Stomach (tissue), 4 donors: ENCODE measurements at regions not wholly inside any gene's neighbourhood (a gene's known extent, or its start where the extent isn't known, plus 50 kb on each side); places are given as distances from the start of the nearest gene placed in this dataset.

Source experiments
- EP300 ChIP-seq: sonication (generic); formaldehyde crosslinking; IDR thresholded peaks from one replicate; pipeline ENCODE4 v1.6.1; 2017; ENCODE audit warnings: antibody characterized with exemption
- POLR2A ChIP-seq, 4 donors: fragments of 450-650 bp; IDR thresholded peaks; one replicate each; pipeline ENCODE4 v1.6.1; 2016; ENCODE audit warnings: antibody characterized with exemption in 4 of 4, control low read depth in 2 of 4, mild to moderate bottlenecking in 1 of 4, moderate library complexity in 1 of 4
- POLR2AphosphoS5 ChIP-seq, 3 donors: sonication (generic); formaldehyde crosslinking; IDR thresholded peaks; one replicate each; pipeline ENCODE4 v1.6.1; 2016; ENCODE audit warnings: antibody characterized with exemption in 3 of 3
- TF ChIP-seq, protein P1 (sequence below), 7 experiments: fragments of 450-650 bp in 4 of 7; fragments of 200-600 bp in 3 of 7; sonication (generic) in 3 of 7; IDR thresholded peaks; one replicate each; pipeline ENCODE4 v1.5.1; 2016 to 2019; ENCODE audit warnings: antibody characterized with exemption in 7 of 7, control low read depth in 2 of 7, mild to moderate bottlenecking in 1 of 7

DNA sequence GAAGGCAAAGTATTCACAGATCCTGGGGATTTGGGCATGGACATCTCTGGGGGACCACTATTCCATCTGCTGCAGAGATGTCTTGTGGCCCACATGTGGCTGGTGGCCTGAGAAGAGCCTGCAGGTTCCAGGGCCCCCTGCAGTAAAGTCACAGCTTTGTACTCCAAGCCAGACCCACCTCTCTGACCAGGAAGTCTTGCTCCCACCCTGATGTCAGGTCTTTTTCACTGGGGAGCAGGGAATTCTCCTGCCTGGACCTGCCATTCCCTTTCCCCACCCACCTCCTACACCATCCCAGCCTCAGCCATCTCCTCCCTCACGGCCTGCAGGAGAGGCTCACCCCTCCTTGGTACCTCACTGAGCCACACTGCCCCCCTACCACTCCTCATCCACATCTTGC, 211.8 kb downstream of the SMAD2 start:
- TF ChIP-seq, protein P1, sequence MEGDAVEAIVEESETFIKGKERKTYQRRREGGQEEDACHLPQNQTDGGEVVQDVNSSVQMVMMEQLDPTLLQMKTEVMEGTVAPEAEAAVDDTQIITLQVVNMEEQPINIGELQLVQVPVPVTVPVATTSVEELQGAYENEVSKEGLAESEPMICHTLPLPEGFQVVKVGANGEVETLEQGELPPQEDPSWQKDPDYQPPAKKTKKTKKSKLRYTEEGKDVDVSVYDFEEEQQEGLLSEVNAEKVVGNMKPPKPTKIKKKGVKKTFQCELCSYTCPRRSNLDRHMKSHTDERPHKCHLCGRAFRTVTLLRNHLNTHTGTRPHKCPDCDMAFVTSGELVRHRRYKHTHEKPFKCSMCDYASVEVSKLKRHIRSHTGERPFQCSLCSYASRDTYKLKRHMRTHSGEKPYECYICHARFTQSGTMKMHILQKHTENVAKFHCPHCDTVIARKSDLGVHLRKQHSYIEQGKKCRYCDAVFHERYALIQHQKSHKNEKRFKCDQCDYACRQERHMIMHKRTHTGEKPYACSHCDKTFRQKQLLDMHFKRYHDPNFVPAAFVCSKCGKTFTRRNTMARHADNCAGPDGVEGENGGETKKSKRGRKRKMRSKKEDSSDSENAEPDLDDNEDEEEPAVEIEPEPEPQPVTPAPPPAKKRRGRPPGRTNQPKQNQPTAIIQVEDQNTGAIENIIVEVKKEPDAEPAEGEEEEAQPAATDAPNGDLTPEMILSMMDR (IDR thresholded peaks at IDR 0.05): no peak
- TF ChIP-seq POLR2A (IDR thresholded peaks at IDR 0.05) (no peak), POLR2AphosphoS5 (IDR thresholded peaks at IDR 0.05) (no peak), EP300 (no peak)
